GM12891 (cell line): ENCODE measurements at regions not wholly inside any gene's neighbourhood (a gene's known extent, or its start where the extent isn't known, plus 50 kb on each side); places are given as distances from the start of the nearest gene placed in this dataset.

Source experiments
- POLR2A ChIP-seq: IDR thresholded peaks from 2 replicates; pipeline ENCODE4 v1.6.1; 2011; ENCODE audit warnings: low read depth, low read length, control low read depth
- POLR2AphosphoS5 ChIP-seq: IDR thresholded peaks from 2 replicates; pipeline ENCODE4 v1.6.1; 2011; ENCODE audit warnings: low read depth, low read length, control low read depth
- POU2F2 ChIP-seq: IDR thresholded peaks from 2 replicates; pipeline ENCODE4 v1.6.1; 2011; ENCODE audit warnings: low read depth, mild to moderate bottlenecking, control low read depth, low read length, moderate library complexity
- TAF1 ChIP-seq: IDR thresholded peaks from 2 replicates; pipeline ENCODE4 v1.6.1; 2011; ENCODE audit warnings: low read depth, low read length, control low read depth

GRCh38 chr11:37088573-37088910 lies 490.5 kb upstream of the RAG2 start:
- TF ChIP-seq POLR2A (no peak), TAF1 (no peak), POLR2AphosphoS5 (no peak), POU2F2 (no peak)
